Stimulated activated CD8-positive, alpha-beta memory T cell treated with anti-CD3 and anti-CD28 coated beads, Interleukin-7, amount 100 ng/mL, for 48 hours (primary cell): ENCODE measurements at regions not wholly inside any gene's neighbourhood (a gene's known extent, or its start where the extent isn't known, plus 50 kb on each side); places are given as distances from the start of the nearest gene placed in this dataset.

Experiments used
- DNase-seq, 2 donors: peaks; one replicate each; pipeline ENCODE4 v3.0.0-alpha.2; 2020; ENCODE audit warnings: low read depth in 1 of 2; ENCODE audit errors: extremely low read depth in 1 of 2

DNA sequence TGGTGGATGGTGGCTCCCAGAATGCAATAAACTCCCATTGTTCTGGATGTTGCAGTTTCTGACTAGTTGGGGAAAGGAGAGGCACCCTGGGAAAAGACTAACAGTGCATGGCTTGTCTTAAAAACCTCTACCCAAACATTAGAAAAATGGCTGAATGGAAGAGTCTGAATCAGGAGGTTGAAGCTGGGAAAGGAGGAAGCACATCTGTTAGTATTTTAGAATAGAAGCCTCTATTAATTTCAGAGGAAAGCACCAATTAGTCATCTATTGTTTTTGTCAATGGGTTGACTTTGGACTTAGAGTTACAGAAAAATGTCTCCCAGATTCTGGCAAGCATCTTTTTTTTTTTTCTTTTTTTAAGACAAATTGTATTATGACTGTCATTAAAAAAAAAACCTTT, 56.1 kb upstream of the ELMO1 start:
- no peak for DNase-seq

DNA sequence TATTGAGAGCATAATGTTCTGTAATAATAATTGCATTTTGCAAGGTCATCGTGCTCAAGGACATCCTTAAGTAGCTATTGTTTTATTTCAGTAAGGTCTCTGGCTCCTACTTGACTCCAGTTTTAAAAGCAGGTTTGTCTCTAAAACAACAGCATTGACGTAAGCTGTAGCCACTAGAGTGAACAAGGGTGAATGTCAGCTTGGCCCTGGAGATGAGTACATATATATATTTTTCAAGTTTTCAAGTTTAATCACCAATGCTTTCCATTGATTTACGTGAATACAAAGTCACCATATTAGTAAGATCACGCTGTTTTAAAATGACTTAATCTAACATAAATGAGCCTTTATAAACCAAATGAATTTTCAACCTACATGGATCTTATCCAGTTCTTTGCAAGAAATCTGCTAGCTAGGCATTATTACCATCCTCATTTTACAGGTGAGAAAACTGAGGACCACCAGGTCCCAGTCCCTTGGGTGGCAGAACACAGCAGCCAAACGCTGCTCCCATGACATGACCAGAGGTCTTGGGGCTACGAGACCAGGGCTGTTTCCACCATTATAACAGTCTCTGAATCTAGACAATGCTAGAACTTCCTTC, 57.2 kb upstream of the ELMO1 start:
- DNase-seq: no peak

DNA sequence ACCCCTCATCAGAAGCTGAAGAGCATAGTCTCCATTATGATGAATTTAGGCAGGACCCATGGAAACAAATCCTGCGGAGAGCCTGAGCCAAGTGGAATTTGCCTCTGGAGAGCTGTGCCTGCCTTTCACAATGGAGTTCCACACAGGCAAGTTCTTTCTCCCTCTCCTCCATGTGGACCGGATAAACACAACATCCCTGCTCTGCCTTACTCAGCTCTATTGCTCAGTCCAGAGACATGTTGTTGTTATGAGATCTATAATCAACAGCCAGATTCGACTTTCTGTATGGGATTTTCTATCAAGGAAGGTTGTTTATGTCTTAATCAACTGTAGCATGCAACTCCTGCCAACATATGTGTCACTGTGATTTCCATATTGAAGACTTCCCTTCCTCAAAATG, 59.5 kb upstream of the ELMO1 start:
- DNase-seq: no peak

DNA sequence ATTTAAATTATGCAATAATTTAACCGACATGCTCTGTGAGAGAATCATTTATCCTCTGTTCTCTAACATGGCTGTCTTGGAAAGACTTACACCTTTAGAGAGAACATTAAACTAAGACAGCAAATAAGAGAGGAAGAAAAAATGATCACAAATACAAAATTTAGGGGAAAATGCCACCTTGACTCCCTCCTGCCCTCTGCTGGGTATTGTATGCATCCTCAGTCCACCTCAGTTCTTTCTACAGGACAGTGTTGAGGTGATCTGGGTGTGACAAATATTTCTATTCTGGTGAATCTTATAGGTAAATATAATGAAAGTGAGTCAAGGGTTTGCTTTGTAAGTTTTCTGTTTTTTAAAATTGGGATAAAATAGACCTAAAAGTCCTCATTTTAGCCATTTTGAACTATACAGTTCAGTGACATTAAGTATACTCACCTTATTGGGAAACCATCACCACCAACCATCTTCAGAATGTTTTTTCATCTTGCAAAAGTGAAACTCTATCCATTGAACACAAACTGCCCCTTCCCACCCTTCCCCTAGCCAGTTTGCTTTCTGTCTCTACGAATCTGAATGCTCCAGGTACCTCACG, 61.5 kb upstream of the ELMO1 start:
- peak in 1 of 2 donors; percentile 5 for DNase-seq

DNA sequence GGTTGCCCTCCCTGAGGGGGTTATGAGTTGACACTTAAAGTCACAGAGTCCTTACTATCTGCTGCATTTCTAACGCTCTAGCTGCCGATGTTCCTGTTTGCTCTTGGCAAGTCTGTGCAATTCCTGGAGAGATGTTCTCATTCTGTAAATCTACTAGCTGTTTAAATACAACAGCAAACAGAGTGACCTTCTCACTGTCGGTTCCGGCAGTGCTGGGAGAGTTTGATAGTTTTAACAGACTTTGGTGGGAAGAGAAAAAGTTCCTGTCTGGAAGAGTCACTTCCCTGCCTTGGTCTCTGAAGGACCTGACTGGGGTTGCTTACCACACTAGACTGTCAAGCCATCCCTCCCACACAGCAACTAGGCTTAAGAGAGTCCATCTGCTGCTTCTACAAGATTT, 63.3 kb upstream of the ELMO1 start:
- no peak for DNase-seq

DNA sequence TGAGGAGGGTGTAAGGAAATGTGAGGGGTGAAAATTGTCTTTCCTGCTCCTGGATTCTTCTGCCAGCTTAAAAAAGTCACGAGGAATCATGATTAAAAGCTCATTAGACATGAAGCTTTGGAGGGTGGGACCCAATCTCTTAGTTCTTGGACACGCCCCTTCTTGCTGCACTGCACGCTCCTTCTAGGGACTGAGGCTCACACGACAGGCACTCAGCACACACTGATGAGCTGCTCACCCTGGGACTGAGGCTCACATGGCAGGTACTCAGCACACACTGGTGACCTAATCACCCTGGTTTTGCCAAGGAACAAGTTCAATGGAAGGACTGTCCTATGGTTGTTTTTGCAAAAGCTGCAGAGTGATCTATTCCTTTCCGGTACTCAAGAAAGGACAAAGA, 65.8 kb upstream of the ELMO1 start:
- DNase-seq: no peak

DNA sequence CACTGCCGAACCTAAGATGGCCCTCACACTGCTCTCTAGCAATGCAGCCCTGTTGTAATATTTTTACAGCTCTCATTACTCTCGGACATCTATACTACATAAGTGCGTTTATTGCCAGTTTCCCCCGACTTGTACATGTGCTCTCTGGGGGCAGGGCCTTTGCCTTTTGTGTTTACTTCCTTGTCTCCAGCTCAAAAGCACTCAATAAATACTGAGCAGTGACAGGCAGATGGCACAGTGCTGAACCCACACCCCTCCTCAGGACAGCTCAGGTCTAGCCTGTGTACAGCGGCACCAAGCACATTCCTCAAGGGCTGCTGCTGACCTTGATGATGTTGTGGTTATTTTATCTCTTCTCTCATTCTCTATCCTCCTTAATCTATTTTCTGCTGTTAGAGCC, 68.0 kb upstream of the ELMO1 start:
- no peak for DNase-seq

DNA sequence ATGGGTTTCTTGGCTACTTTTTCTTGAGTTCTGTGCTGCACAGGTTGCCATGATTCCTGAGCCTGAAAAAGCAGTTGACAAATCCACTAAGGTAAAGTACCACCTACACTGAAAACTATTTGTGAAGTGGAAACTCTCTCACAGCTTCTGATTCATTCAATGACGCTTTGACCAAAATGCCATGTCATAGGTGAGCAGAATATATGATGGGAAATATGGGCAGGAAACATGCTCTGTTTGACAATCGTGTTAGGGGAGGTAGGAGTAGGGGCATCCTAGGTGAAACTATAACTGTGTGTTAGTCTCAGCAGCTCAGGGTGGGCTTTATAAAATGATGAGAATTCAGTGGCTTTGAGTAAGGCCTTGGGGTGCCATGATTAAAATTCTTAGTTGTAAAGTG, 69.6 kb upstream of the ELMO1 start:
- DNase-seq: no peak

DNA sequence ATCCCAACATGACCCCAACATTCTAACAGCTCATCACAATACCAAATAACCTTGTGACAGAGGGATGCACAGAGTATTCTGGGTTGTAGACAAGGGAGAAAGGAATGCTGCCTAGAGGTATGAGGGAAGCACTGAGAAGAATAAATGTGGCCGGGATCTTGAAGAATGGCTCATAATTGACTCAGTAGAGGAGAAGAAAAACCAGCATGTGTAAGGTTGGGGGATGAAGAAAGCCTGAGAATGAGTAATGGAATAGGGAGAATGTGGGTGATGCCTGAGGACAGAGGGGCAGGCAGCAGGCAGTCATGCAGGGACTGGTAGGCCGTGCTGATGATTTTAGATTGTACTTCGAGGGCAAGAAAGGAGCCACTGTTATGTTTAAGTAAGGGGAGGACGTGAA, 75.4 kb upstream of the ELMO1 start:
- no peak for DNase-seq

DNA sequence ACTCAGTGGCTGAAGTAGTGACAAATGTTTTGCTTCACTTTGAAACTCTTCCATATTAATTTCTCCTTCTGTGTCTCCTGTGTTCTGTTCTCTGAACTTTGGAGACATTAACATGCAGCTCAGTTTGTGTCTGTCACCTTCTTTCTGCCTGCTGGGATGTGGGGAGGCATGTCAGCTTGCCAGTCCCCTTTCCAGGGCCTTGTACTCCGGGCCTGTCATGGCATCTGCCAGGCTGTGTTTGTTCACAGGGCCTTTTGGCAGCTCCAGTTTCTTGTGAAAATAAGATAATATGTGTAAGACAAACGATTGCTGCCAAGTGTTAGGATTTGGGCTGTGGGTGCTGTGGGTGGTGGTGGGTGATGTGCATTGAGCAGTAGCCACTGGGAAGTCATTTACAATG, 76.1 kb upstream of the ELMO1 start:
- DNase-seq: no peak

DNA sequence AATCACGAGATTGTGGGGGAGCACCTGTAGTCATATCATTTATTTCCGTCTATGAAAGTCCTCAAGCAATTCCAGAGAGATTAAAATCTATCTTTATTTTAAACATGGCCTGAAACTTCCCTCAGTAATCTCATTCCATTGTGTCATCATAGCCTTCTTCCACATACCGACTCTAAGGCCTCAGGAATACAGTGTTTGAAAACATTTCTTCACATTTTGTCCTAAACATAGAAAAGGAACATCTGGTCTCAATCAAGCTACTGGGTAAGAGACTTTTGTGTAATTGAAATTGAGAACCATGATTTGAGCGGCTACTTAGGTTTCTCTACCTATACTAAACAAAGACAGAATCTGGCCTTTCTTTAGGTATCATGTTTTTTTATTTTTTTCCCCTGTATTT, 78.0 kb upstream of the ELMO1 start:
- DNase-seq: no peak

DNA sequence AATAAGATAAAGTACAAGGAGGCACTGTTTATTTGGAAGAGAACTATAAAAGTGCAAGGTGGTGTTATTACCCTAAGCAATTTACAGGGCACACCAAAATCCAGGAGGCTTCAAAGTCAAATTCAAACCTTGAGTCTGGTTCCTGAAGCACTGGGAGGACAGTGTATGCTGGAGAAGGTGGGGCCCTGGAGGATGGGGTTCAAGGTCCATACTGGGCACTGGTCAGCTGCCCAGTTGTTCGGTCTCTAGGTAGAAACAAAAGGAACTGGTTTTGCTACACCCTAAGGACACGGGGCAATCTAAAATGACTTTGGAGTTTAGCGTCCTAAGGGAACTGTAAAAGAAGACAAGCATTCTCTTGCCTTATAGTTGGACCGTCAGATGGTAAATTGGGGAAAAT, 78.4 kb upstream of the ELMO1 start:
- no peak for DNase-seq

DNA sequence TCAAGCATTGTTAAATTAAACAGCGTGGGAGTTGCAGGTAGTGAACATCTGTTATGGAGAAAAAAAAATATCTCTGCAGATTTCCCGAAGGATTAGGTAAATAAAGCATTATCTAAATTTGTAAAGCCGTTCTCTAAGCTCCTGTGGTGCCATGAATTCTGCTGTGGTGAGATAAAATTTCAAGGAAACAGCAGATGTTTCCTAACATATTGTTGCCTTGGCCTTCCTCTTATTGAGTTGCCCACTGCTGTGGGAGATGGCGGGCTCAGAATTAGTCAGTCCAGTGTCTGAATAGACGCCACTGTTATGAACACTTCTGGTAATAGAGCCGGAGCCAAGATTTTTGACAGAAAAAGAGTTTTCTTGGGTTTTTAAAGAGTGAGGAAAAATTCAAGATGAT, 82.6 kb upstream of the ELMO1 start:
- DNase-seq: no peak

DNA sequence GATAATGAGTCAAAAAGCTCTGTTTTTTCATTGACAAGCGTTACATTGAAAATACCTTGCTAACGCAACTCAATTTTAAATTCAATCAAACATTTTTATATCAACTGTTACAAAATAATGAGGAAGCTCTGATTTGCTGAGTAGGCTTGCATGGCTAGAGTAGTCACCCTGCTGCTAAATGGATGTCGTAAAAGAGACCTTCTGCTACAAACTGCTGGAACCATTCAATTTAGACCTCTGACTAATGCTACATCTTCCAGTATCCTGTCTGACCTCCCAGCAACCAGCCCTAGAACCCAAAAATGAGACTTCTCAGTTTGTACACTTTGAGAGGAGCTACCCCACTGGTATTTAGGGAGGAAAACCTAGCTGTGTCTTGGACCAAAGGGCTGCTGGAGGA, 84.0 kb upstream of the ELMO1 start:
- DNase-seq: no peak

DNA sequence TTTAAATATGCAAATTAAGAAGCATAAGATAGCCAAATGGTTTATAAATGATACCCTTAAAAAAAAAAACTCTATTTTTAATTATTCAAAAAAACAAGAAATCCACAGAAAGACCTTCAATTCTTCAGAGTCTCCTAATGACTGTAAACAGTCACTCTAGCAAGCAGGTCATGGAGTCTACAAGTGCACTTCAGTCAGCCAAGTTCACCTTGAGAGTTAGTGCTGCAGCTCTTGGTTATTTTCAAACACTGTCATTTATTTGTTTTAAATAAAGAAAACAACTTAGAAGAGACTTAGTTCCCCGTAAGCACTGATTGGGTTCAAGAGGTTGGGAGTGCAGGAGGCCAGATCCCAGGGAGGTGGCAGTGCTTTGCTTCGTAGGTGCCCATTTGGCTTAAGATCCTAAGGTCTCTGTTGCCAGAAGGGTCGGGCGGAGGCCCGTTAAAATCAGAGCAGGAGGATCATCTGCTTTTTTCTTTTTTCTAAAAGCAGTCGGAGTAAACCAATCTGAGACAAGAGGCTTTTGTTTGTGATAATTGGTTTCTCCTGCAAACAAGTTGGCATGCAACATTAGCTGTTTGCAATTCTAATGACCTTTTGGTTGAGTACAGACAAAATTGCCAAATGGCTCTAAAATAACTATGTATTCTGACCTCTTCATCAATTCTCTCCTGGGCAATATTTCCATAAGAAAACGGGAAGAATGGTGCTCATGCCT, 86.4 kb upstream of the ELMO1 start:
- no peak for DNase-seq

DNA sequence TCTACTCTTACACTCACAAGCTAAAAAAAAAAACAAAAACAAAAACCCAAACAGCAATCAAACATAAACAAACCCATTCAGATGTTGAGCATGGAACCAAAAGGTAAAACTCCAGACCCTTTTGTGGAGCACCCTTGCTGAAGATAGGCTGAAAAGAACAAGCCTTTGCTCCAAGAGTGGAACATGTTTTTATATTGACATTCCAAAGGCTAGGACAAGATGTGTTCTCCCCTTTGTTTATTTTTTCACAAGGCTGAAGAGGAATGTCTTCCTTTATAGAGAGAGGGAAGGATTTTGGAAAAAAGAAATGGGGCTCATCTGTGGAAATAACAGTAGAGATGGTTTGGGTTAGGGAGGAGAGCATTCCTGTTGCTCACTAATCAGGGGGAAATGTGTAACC, 87.2 kb upstream of the ELMO1 start:
- DNase-seq: no peak

DNA sequence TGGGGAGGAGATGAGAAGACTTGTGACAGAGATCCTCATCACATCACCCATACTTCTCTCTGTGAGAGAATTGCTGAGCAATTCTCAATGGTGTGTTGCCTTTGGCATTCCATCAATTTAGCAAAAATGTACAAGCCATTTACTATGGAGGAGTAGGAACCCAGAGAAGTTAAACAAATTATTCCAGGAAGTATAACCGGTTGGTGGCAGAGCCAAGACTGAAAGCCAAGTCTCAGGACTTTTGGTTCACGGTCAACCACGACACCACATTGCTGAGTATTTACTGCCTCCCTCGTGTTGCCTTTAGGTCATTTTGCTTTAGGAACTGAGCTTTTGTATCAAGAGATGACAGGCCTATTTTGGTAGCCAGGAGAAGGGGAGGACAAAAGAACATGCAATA, 88.0 kb upstream of the ELMO1 start:
- no peak for DNase-seq

DNA sequence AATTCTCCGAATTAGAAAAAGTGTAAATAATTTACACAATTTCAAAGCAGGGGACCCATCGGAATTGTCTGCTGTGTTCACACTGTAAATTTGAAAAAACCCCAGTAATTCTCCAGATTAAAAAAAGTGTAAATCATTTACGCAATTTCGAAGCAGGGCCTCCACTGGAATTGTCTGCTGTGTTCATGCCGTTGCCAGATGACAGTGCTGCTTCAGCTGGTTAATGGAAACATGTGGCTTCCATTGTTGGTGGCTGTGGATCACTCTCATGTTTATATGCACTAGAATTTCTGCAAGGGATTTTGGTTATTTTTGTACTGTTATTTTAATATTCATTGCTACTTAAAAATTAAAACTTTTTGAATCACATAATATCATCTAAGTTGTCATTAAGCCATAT, 88.8 kb upstream of the ELMO1 start:
- DNase-seq: no peak

DNA sequence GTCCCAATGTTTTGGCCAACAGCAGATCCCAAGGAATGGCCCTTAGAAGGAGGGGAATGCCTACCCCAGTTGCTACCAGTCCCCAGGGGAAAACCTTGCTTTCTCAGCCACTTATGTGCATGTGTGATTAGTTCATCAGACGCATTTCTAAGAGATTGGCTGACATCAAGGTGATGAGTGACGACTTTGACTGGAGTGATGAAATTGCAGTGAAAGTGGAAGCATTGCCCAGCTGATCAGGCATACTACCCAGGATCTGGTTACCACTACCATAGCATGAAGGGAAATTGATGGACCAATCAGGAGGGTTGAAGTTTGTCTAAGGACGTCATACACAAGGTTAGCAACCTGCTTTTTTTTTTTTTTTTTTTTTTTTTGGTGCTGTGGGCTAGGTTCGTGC, 90.3 kb upstream of the ELMO1 start:
- DNase-seq: no peak

DNA sequence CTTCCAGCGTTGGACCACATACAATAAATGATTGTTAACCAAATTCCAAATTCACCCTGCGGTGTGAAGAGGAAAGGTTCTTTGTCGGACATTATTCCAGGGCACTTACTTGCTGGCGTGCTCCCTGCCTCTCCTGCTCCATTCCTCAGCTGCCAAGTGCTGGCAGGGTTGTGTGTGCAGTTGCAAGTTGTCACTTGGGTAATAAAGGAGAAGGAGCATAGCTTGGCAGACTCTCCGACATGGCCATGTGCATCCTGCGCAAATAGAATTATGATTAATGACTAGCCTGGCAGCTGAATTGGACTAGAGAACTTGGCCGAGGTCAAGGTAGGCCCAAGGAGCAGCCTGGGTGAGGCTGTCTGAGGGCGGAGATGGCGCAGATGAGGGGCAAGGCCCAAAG, 92.3 kb upstream of the ELMO1 start:
- DNase-seq: no peak

DNA sequence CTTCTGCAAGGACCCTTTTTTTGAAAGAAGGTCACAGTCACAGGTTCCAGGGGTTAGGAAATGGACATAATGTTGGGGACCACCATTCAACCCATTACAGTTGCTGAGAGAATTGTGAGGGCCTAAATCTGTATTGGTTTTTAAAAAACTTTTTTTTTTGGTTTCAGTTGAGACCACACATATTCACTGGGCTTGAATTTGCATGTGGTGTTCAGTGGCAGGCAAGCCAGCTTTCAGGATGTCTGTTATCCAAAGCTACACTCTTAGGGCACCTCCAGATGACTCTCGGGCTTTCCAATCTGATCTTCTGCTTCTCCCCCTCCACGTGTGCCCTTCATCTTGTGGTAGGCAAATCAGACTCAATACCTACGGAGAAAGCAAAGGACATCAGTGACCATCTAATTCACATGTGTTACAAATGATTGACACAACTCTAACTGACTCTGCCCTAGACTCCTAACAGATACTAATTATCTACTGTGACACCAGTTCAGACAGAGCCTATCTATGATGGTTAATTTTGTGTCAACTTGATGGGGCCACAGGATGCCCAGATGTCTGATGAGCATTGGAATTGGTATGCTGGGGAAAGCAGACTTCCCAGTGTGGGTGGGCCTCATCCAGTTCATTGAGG, 93.3 kb upstream of the ELMO1 start:
- DNase-seq: no peak
